Neural progenitor cell (in vitro differentiated cells): ENCODE measurements at regions not wholly inside any gene's neighbourhood (a gene's known extent, or its start where the extent isn't known, plus 50 kb on each side); places are given as distances from the start of the nearest gene placed in this dataset.
A peak's percentile ranks its signal among the peaks of the same experiment; 100 is the strongest.

ENCODE experiments used
- DNase-seq: peaks from one replicate; pipeline ENCODE4 v3.0.0-alpha.2; 2016; ENCODE audit warnings: low spot score
- H2AFZ ChIP-seq: fragments of 200-600 bp; sonication (generic); replicated peaks from 2 replicates; pipeline ENCODE4 v1.6.1; 2016; ENCODE audit warnings: antibody characterized with exemption
- H3F3A ChIP-seq: fragments of 200-600 bp; sonication (generic); 2 replicates; pipeline ENCODE4 v1.6.1; 2016; ENCODE audit warnings: antibody characterized with exemption, low read depth
- H3K27ac ChIP-seq: fragments of 200-600 bp; sonication (generic); 2 replicates; pipeline ENCODE4 v1.5.1; 2016; ENCODE audit warnings: mild to moderate bottlenecking
- H3K27me3 ChIP-seq: fragments of 200-600 bp; sonication (generic); 2 replicates; pipeline ENCODE4 v1.6.1; 2016; ENCODE audit warnings: mild to moderate bottlenecking, moderate library complexity
- H3K36me3 ChIP-seq: fragments of 200-600 bp; sonication (generic); 2 replicates; pipeline ENCODE4 v1.5.1; 2016
- H3K4me1 ChIP-seq: fragments of 200-600 bp; sonication (generic); 2 replicates; pipeline ENCODE4 v1.6.1; 2016; ENCODE audit warnings: mixed run types
- H3K4me2 ChIP-seq: fragments of 200-600 bp; sonication (generic); 2 replicates; pipeline ENCODE4 v1.6.1; 2016
- H3K4me3 ChIP-seq: fragments of 200-600 bp; sonication (generic); 2 replicates; pipeline ENCODE4 v1.5.1; 2016
- H3K79me2 ChIP-seq: fragments of 200-600 bp; sonication (generic); 2 replicates; pipeline ENCODE4 v1.6.1; 2016; ENCODE audit warnings: low read depth
- H3K9ac ChIP-seq: fragments of 200-600 bp; sonication (generic); 2 replicates; pipeline ENCODE4 v1.6.1; 2016
- H3K9me3 ChIP-seq: fragments of 200-600 bp; sonication (generic); 2 replicates; pipeline ENCODE4 v1.5.1; 2016; ENCODE audit warnings: low read depth
- H4K20me1 ChIP-seq: fragments of 200-600 bp; sonication (generic); 2 replicates; pipeline ENCODE4 v1.6.1; 2016; ENCODE audit warnings: low read depth
- H3K27ac Mint-ChIP-seq: 3 replicates; pipeline ENCODE4 v1.8.0; 2021; ENCODE audit warnings: mixed read lengths
- H3K27me3 Mint-ChIP-seq: 2 replicates; pipeline ENCODE4 v1.8.0; 2022; ENCODE audit warnings: low read depth, mild to moderate bottlenecking, inconsistent platforms, moderate library complexity, mixed read lengths; ENCODE audit not compliant: insufficient read depth
- H3K36me3 Mint-ChIP-seq: 3 replicates; pipeline ENCODE4 v1.8.0; 2021; ENCODE audit warnings: mixed read lengths
- H3K4me1 Mint-ChIP-seq: 3 replicates; pipeline ENCODE4 v1.8.0; 2021; ENCODE audit warnings: mixed read lengths
- H3K4me3 Mint-ChIP-seq: 3 replicates; pipeline ENCODE4 v1.8.0; 2021; ENCODE audit warnings: mild to moderate bottlenecking, moderate library complexity, mixed read lengths
- H3K9me3 Mint-ChIP-seq: 3 replicates; pipeline ENCODE4 v1.8.0; 2020; ENCODE audit warnings: mixed read lengths
- EZH2 ChIP-seq: fragments of 200-600 bp; sonication (generic); IDR thresholded peaks from 2 replicates; pipeline ENCODE4 v1.6.1; 2017; ENCODE audit warnings: antibody characterized with exemption, mild to moderate bottlenecking, moderate library complexity
- EZH2phosphoT487 ChIP-seq: fragments of 200-600 bp; sonication (generic); IDR thresholded peaks from 2 replicates; pipeline ENCODE4 v1.6.1; 2017; ENCODE audit warnings: antibody characterized with exemption
- TF ChIP-seq, protein P1 (sequence below): fragments of 200-600 bp; sonication (generic); IDR thresholded peaks from 2 replicates; pipeline ENCODE4 v1.5.1; 2017; ENCODE audit warnings: antibody characterized with exemption, mild to moderate bottlenecking

DNA sequence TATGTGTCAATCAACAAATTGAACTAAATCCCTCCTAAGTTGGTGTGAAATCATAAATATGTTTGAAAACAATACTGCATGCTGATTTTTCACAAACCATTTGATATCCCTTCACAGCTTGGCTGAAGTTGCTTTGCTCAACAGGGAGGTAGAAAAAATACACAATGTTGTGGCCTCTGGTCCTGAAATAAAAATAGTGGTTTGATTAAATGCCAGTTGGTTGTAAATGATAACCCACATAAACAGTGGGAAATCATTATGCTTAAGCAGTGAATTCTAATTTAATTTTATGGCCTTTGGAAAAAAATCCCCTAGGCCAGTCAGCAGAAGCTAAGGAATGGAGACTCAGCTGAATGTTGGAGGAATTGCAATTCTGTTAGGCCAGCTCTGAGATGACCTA is 359.4 kb upstream of the CWC22 start:
- Histone ChIP-seq H3K9me3 (no peaks in the 10 kb centered on the region), H3K27ac (no peak overlapping the region), H3K36me3 (no peaks in the 10 kb centered on the region), H3K4me2 (no peak overlapping the region), H4K20me1 (no peaks in the 10 kb centered on the region), H3K27me3 (no peaks in the 10 kb centered on the region), H2AFZ (no peak overlapping the region), H3F3A (no peaks in the 10 kb centered on the region), H3K79me2 (no peaks in the 10 kb centered on the region), H3K4me1 (no peaks in the 10 kb centered on the region), H3K9ac (no peak overlapping the region), H3K4me3 (no peak overlapping the region)
- no peaks in the 10 kb centered on the region for H3K36me3 Mint-ChIP-seq
- DNase-seq, result no peak
- H3K27me3 Mint-ChIP-seq, result peaks cover 2% of the 10 kb centered on the region
- no peak overlapping the region for H3K27ac Mint-ChIP-seq
- H3K4me3 Mint-ChIP-seq, result no peak overlapping the region
- TF ChIP-seq, protein P1, sequence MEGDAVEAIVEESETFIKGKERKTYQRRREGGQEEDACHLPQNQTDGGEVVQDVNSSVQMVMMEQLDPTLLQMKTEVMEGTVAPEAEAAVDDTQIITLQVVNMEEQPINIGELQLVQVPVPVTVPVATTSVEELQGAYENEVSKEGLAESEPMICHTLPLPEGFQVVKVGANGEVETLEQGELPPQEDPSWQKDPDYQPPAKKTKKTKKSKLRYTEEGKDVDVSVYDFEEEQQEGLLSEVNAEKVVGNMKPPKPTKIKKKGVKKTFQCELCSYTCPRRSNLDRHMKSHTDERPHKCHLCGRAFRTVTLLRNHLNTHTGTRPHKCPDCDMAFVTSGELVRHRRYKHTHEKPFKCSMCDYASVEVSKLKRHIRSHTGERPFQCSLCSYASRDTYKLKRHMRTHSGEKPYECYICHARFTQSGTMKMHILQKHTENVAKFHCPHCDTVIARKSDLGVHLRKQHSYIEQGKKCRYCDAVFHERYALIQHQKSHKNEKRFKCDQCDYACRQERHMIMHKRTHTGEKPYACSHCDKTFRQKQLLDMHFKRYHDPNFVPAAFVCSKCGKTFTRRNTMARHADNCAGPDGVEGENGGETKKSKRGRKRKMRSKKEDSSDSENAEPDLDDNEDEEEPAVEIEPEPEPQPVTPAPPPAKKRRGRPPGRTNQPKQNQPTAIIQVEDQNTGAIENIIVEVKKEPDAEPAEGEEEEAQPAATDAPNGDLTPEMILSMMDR, result no peak
- TF ChIP-seq EZH2phosphoT487 (no peak), EZH2 (no peak)
- H3K4me1 Mint-ChIP-seq, result no peaks in the 10 kb centered on the region
- no peaks in the 10 kb centered on the region for H3K9me3 Mint-ChIP-seq

DNA sequence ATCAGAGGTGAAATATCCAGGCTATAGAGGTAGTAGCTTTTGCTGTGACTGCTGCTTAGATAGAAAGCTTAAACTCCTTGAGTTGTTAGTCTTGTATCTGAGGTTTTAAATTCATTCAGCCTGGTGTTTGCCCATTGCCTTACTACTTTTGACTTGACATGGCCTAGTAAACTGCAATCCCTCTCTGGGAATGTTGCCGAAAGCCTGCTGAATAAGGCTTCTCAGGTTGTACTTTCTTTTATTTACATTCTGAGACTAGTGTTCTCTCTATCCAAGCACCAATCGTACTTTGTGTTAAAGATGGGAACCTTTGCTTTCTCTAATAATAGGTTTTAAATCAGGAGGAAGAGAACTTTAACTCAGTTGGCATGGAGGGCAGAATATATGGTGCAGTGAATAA is 357.6 kb upstream of the CWC22 start:
- no peak for DNase-seq
- peaks cover 2% of the 10 kb centered on the region for H3K27me3 Mint-ChIP-seq
- no peaks in the 10 kb centered on the region for H3K27me3 ChIP-seq
- no peak overlapping the region for H3K27ac ChIP-seq
- no peaks in the 10 kb centered on the region for H4K20me1 ChIP-seq
- no peaks in the 10 kb centered on the region for H3K79me2 ChIP-seq
- H3K9ac ChIP-seq, result no peak overlapping the region
- H3K4me3 Mint-ChIP-seq, result no peak overlapping the region
- no peaks in the 10 kb centered on the region for H3K9me3 ChIP-seq
- no peaks in the 10 kb centered on the region for H3K36me3 ChIP-seq
- H3K27ac Mint-ChIP-seq, result no peak overlapping the region
- H3K4me3 ChIP-seq, result no peak overlapping the region
- TF ChIP-seq EZH2 (no peak), EZH2phosphoT487 (no peak)
- TF ChIP-seq, protein P1, result no peak
- no peaks in the 10 kb centered on the region for H3K36me3 Mint-ChIP-seq
- no peaks in the 10 kb centered on the region for H3K4me1 Mint-ChIP-seq
- no peaks in the 10 kb centered on the region for H3K9me3 Mint-ChIP-seq
- no peaks in the 10 kb centered on the region for H3F3A ChIP-seq
- H3K4me1 ChIP-seq, result no peaks in the 10 kb centered on the region
- no peak overlapping the region for H3K4me2 ChIP-seq
- peak overlapping the region; percentile 88 for H2AFZ ChIP-seq

DNA sequence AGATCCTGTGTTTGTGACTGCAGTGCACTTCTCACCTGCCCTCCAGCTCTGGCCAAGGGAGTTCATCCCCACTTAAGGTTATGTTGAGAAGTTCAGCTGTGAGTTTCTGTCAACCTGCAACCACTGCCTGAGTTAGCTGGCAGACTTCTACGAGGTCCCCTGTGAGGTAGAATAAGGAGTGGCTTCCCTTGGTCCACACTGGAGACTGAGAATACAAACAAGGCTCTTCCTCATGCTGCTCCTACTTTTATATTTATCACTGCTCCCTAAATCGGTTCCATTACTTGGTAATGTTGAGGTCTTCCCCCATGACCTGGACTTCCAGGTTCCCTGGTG is 353.2 kb upstream of the CWC22 start:
- H3K27me3 ChIP-seq, result no peaks in the 10 kb centered on the region
- H3K4me1 Mint-ChIP-seq, result no peaks in the 10 kb centered on the region
- H3K27ac Mint-ChIP-seq, result no peak overlapping the region
- no peaks in the 10 kb centered on the region for H3K36me3 ChIP-seq
- H4K20me1 ChIP-seq, result no peaks in the 10 kb centered on the region
- H3K9me3 ChIP-seq, result no peaks in the 10 kb centered on the region
- no peaks in the 10 kb centered on the region for H3F3A ChIP-seq
- H3K79me2 ChIP-seq, result no peaks in the 10 kb centered on the region
- H3K9me3 Mint-ChIP-seq, result no peaks in the 10 kb centered on the region
- H3K4me3 ChIP-seq, result no peak overlapping the region
- no peak overlapping the region for H3K27ac ChIP-seq
- TF ChIP-seq, protein P1, result no peak
- TF ChIP-seq EZH2phosphoT487, result no peak
- TF ChIP-seq EZH2, result no peak
- no peak for DNase-seq
- H3K27me3 Mint-ChIP-seq, result peaks cover 2% of the 10 kb centered on the region
- no peaks in the 10 kb centered on the region for H3K36me3 Mint-ChIP-seq
- no peak overlapping the region for H2AFZ ChIP-seq
- H3K9ac ChIP-seq, result no peak overlapping the region
- no peak overlapping the region for H3K4me3 Mint-ChIP-seq
- no peak overlapping the region for H3K4me2 ChIP-seq
- no peaks in the 10 kb centered on the region for H3K4me1 ChIP-seq
